CD4-positive, alpha-beta T cell (primary cell): ENCODE measurements at regions not wholly inside any gene's neighbourhood (a gene's known extent, or its start where the extent isn't known, plus 50 kb on each side); places are given as distances from the start of the nearest gene placed in this dataset.

Experiments used
- ATAC-seq: fragments of 200-7000 bp; cut with Tn5 transposase; one replicate; pipeline ENCODE4 v1.10.0; 2022; ENCODE audit warnings: mild to moderate bottlenecking; ENCODE audit not compliant: poor library complexity
- CTCF ChIA-PET: fragments of 350-600 bp; sonication (Branson Sonifier 250); formaldehyde crosslinking; loops from one replicate; lab custom pipeline; 2021; ENCODE audit warnings: antibody characterized with exemption, inconsistent platforms; lab: Charles Lee
- POLR2A ChIA-PET: fragments of 350-600 bp; sonication (Branson Sonifier 250); formaldehyde crosslinking; loops from one replicate; lab custom pipeline; 2021; ENCODE audit warnings: antibody characterized with exemption, inconsistent platforms; lab: Charles Lee
- DNase-seq, 14 experiments: peaks; one replicate each; pipeline ENCODE4 v3.0.0-alpha.2; 2013 to 2020; ENCODE audit warnings: mixed read lengths in 2 of 14
- H3K27ac ChIP-seq, 2 donors: one replicate each; pipeline versions ENCODE4 v1.5.1 to v1.7.0; 2013; ENCODE audit warnings: low read length in 2 of 2, low read depth in 1 of 2, mild to moderate bottlenecking in 1 of 2
- H3K27me3 ChIP-seq, 2 experiments: 1 replicate in 1 of 2; 2 replicates in 1 of 2; pipeline versions ENCODE4 v1.6.1 to v1.7.0; 2013; ENCODE audit warnings: low read length in 2 of 2, control low read depth in 1 of 2, mild to moderate bottlenecking in 1 of 2, moderate library complexity in 1 of 2; ENCODE audit not compliant: insufficient read depth in 2 of 2, control insufficient read depth in 1 of 2
- H3K36me3 ChIP-seq: one replicate; pipeline ENCODE4 v1.6.1; 2013; ENCODE audit warnings: low read length, control low read depth; ENCODE audit not compliant: insufficient read depth
- H3K4me1 ChIP-seq: one replicate; pipeline ENCODE4 v1.6.1; 2013; ENCODE audit warnings: low read length, control low read depth; ENCODE audit not compliant: insufficient read depth
- H3K4me3 ChIP-seq: one replicate; pipeline ENCODE4 v1.5.1; 2013; ENCODE audit warnings: mild to moderate bottlenecking, low read length, moderate library complexity
- H3K9me3 ChIP-seq, 2 experiments: 1 replicate in 1 of 2; 2 replicates in 1 of 2; pipeline versions ENCODE4 v1.6.1 to v1.7.0; 2013; ENCODE audit warnings: low read length in 2 of 2, mild to moderate bottlenecking in 2 of 2, control low read depth in 1 of 2, moderate library complexity in 1 of 2; ENCODE audit not compliant: control insufficient read depth in 1 of 2, insufficient read depth in 1 of 2
- H3K27ac Mint-ChIP-seq: one replicate; pipeline ENCODE4 v1.8.0; 2020; ENCODE audit warnings: mixed read lengths
- H3K27me3 Mint-ChIP-seq: one replicate; pipeline ENCODE4 v1.8.0; 2021; ENCODE audit warnings: mixed read lengths
- H3K36me3 Mint-ChIP-seq: one replicate; pipeline ENCODE4 v1.8.0; 2021; ENCODE audit warnings: low read depth, mixed read lengths
- H3K4me1 Mint-ChIP-seq: one replicate; pipeline ENCODE4 v1.8.0; 2021; ENCODE audit warnings: low read depth, mixed read lengths
- H3K4me3 Mint-ChIP-seq: one replicate; pipeline ENCODE4 v1.8.0; 2020; ENCODE audit warnings: mild to moderate bottlenecking, mixed read lengths
- H3K9me3 Mint-ChIP-seq: one replicate; pipeline ENCODE4 v1.8.0; 2020; ENCODE audit warnings: mixed read lengths
- CTCF ChIP-seq: fragments of 200-600 bp; IDR thresholded peaks from one replicate; pipeline ENCODE4 v1.8.0; 2022; ENCODE audit warnings: antibody characterized with exemption, mild to moderate bottlenecking
- intact Hi-C, 2 experiments: fragments of 100-400 bp; cut with DNase I in 1 of 2; cut with micrococcal nuclease in 1 of 2; formaldehyde crosslinking; loops; one replicate each; pipeline versions ENCODE4 v1.15.1 to v1.9.0; 2023 to 2025; cut with DNase I, micrococcal nuclease

DNA sequence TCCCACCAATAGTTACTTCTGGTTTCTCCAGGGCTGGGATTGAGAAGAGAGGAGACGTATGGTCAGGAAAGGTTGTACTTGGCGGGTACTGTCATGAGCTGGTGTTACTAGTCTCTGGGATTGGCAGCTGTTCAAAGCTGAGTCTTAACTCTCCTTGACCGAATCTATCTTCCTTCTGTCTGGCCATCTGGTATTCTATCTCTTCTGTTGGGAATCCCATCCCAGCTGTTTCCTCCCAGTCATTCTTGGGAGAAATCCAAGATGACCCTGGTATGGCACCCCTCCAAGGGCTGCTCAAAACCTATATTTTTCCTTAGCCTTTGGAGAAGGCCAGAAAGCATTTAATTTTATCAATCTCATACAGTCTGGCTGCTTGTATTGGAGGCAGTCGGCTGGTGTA, 287.0 kb upstream of the CHD6 start:
- H3K4me3 ChIP-seq = no peak overlapping the region
- H3K27me3 ChIP-seq = no peaks in the 10 kb centered on the region
- no peaks in the 10 kb centered on the region for H3K27me3 Mint-ChIP-seq
- no peak for ATAC-seq
- no peaks in the 10 kb centered on the region for H3K9me3 Mint-ChIP-seq
- intact Hi-C loops = no loop called here
- no peaks in the 10 kb centered on the region for H3K9me3 ChIP-seq
- no peak for TF ChIP-seq CTCF
- H3K27ac Mint-ChIP-seq = no peak overlapping the region
- H3K4me3 Mint-ChIP-seq = no peak overlapping the region
- POLR2A ChIA-PET = no interaction called here
- H3K36me3 Mint-ChIP-seq = no peaks in the 10 kb centered on the region
- H3K27ac ChIP-seq = no peak overlapping the region
- H3K4me1 ChIP-seq = no peaks in the 10 kb centered on the region
- no peak for DNase-seq
- CTCF ChIA-PET = no interaction called here
- no peaks in the 10 kb centered on the region for H3K36me3 ChIP-seq
- H3K4me1 Mint-ChIP-seq = no peaks in the 10 kb centered on the region

GRCh38 chr20:41903586-41903985, 285.4 kb upstream of the CHD6 start:
- POLR2A ChIA-PET = interaction anchor here (0.6 kb wide), 1 partner anchor 17 kb away, joined by 3 read pairs; no protein-coding TSS in a partner anchor
- Mint-ChIP-seq H3K27ac (no peak overlapping the region), H3K4me1 (no peaks in the 10 kb centered on the region), H3K9me3 (no peaks in the 10 kb centered on the region), H3K36me3 (no peaks in the 10 kb centered on the region), H3K27me3 (peaks cover 8% of the 10 kb centered on the region), H3K4me3 (no peak overlapping the region)
- Histone ChIP-seq H3K4me3 (no peak overlapping the region), H3K9me3 (no peaks in the 10 kb centered on the region), H3K4me1 (no peaks in the 10 kb centered on the region), H3K36me3 (no peaks in the 10 kb centered on the region), H3K27ac (no peak overlapping the region), H3K27me3 (no peaks in the 10 kb centered on the region)
- TF ChIP-seq CTCF = no peak
- intact Hi-C loops = no loop called here
- no peak for ATAC-seq
- CTCF ChIA-PET = no interaction called here
- DNase-seq = no peak

DNA sequence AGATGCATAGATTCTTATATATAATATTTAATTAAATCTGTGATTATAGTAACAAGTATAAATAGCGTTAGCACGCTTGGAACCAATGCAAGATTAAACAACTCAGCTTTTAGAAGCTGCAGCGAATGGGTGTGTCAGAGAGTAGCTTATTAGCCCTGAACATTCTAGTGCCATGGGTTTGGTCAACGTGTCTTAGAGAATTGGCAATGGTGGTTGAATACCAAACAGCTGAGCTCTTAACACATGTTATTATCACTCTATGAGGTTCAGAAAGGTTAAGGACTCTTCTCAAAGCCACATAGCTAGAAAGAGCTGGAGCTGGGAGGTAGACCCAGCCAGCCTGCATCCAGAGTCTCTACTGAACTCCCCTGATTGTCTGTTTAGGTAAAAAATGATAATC, 284.2 kb upstream of the CHD6 start:
- ATAC-seq = no peak
- no peak for DNase-seq
- intact Hi-C loops = no loop called here

More for the DNA sequence above, 284.2 kb upstream of the CHD6 start:
- Histone ChIP-seq H3K36me3 (no peaks in the 10 kb centered on the region), H3K4me1 (no peaks in the 10 kb centered on the region), H3K4me3 (no peak overlapping the region), H3K27ac (no peak overlapping the region), H3K9me3 (no peaks in the 10 kb centered on the region), H3K27me3 (no peaks in the 10 kb centered on the region)
- H3K36me3 Mint-ChIP-seq = no peaks in the 10 kb centered on the region
- POLR2A ChIA-PET = no interaction called here
- no peaks in the 10 kb centered on the region for H3K9me3 Mint-ChIP-seq
- no peak overlapping the region for H3K4me3 Mint-ChIP-seq
- H3K4me1 Mint-ChIP-seq = no peaks in the 10 kb centered on the region
- no peak overlapping the region for H3K27ac Mint-ChIP-seq
- no peak for TF ChIP-seq CTCF
- CTCF ChIA-PET = no interaction called here
- peaks cover 9% of the 10 kb centered on the region for H3K27me3 Mint-ChIP-seq
